Endothelial cell of umbilical vein (primary cell): ENCODE measurements at regions not wholly inside any gene's neighbourhood (a gene's known extent, or its start where the extent isn't known, plus 50 kb on each side); places are given as distances from the start of the nearest gene placed in this dataset.

Source experiments
- BruUV-seq: library from RNA; stranded (reverse); fragments of 400-500 nt; replicated peaks from 2 replicates; lab custom pipeline; 2021; lab: Mats Ljungman, UMichigan
- CTCF ChIA-PET: fragments of 300-600, 350-600 bp; sonication (Branson Sonifier 250); formaldehyde crosslinking; loops from one replicate; lab custom pipeline; 2021; ENCODE audit warnings: antibody characterized with exemption, inconsistent platforms; lab: Charles Lee
- POLR2A ChIA-PET: fragments of 300-600, 350-600 bp; sonication (Branson Sonifier 250); formaldehyde crosslinking; loops from one replicate; lab custom pipeline; 2021; ENCODE audit warnings: antibody characterized with exemption, inconsistent platforms; lab: Charles Lee
- DNase-seq: peaks from one replicate; pipeline ENCODE4 v3.0.0-alpha.2; 2011; ENCODE audit warnings: low read depth, low spot score
- FAIRE-seq: peaks from 2 replicates; lab custom pipeline; 2011; peaks lifted over from hg19 to GRCh38; lab: Jason Lieb, UNC
- H2AFZ ChIP-seq: 2 replicates; pipeline ENCODE4 v1.6.0; 2012; ENCODE audit warnings: low read depth, low read length, control low read depth, inconsistent platforms
- H3K27ac ChIP-seq: 2 replicates; pipeline ENCODE4 v1.5.1; 2011; ENCODE audit warnings: low read depth, mild to moderate bottlenecking, control low read depth, low read length, moderate library complexity; ENCODE audit not compliant: insufficient read depth
- H3K27me3 ChIP-seq, 2 experiments: 2 replicates each; pipeline versions ENCODE4 v1.6.0 to v1.6.1; 2011; ENCODE audit warnings: low read length in 2 of 2, mixed read lengths in 1 of 2; ENCODE audit not compliant: control insufficient read depth in 2 of 2, insufficient read depth in 2 of 2
- H3K36me3 ChIP-seq, 2 experiments: 2 replicates in 1 of 2; 3 replicates in 1 of 2; pipeline ENCODE4 v1.5.1; 2011; ENCODE audit warnings: low read length in 2 of 2, mild to moderate bottlenecking in 1 of 2, moderate library complexity in 1 of 2; ENCODE audit not compliant: control insufficient read depth in 2 of 2, insufficient read depth in 2 of 2; ENCODE audit errors: extremely low read depth in 1 of 2
- H3K4me1 ChIP-seq: 3 replicates; pipeline ENCODE4 v1.5.1; 2011; ENCODE audit warnings: mild to moderate bottlenecking, low read length; ENCODE audit not compliant: control insufficient read depth, insufficient read depth; ENCODE audit errors: extremely low read depth
- H3K4me2 ChIP-seq: 2 replicates; pipeline ENCODE4 v1.6.1; 2011; ENCODE audit warnings: low read length, control low read depth, mixed read lengths; ENCODE audit not compliant: insufficient read depth
- H3K4me3 ChIP-seq, 3 experiments: fragments of 200-600 bp in 1 of 3; sonication (generic), shearing (Covaris generic) in 1 of 3; replicated peaks in 1 of 3; 2 replicates each; pipeline ENCODE4 v1.5.1; 2011 to 2016; ENCODE audit warnings: control low read depth in 3 of 3, low read length in 3 of 3, mild to moderate bottlenecking in 2 of 3, inconsistent platforms in 1 of 3, low read depth in 1 of 3, moderate library complexity in 1 of 3; ENCODE audit not compliant: insufficient read depth in 1 of 3
- H3K79me2 ChIP-seq: 2 replicates; pipeline ENCODE4 v1.6.0; 2012; ENCODE audit warnings: low read length, inconsistent platforms; ENCODE audit not compliant: control insufficient read depth, insufficient read depth
- H3K9ac ChIP-seq: replicated peaks from 2 replicates; pipeline ENCODE3; 2011; ENCODE audit warnings: low read length, control low read depth; ENCODE audit not compliant: insufficient read depth; ENCODE audit errors: extremely low read depth
- H3K9me1 ChIP-seq: replicated peaks from 3 replicates; pipeline ENCODE4 v1.6.0; 2011; ENCODE audit warnings: mild to moderate bottlenecking, low read length; ENCODE audit not compliant: control insufficient read depth, insufficient read depth; ENCODE audit errors: extremely low read depth
- H3K9me3 ChIP-seq: replicated peaks from 2 replicates; pipeline ENCODE4 v1.5.1; 2012; ENCODE audit warnings: low read length, inconsistent platforms; ENCODE audit not compliant: control insufficient read depth, insufficient read depth
- H4K20me1 ChIP-seq: replicated peaks from 2 replicates; pipeline ENCODE3; 2011; ENCODE audit warnings: mild to moderate bottlenecking, low read length; ENCODE audit not compliant: control insufficient read depth, insufficient read depth; ENCODE audit errors: extremely low read depth
- EZH2 ChIP-seq: IDR thresholded peaks from 2 replicates; pipeline ENCODE4 v1.6.1; 2012; ENCODE audit warnings: borderline replicate concordance, low read depth, mild to moderate bottlenecking, moderate library complexity, low read length, inconsistent platforms; ENCODE audit not compliant: severe bottlenecking
- FOS ChIP-seq: IDR thresholded peaks from 2 replicates; pipeline ENCODE4 v1.6.1; 2011; ENCODE audit warnings: mild to moderate bottlenecking, low read length, moderate library complexity, borderline replicate concordance; ENCODE audit not compliant: insufficient read depth
- GATA2 ChIP-seq: IDR thresholded peaks from 2 replicates; pipeline ENCODE4 v1.7.0; 2011; ENCODE audit warnings: low read depth, mild to moderate bottlenecking, moderate library complexity, mixed read lengths, low read length; ENCODE audit not compliant: insufficient read length, insufficient read depth
- JUN ChIP-seq: IDR thresholded peaks from 2 replicates; pipeline ENCODE4 v1.6.1; 2011; ENCODE audit warnings: borderline replicate concordance, low read depth; ENCODE audit not compliant: insufficient read length, insufficient read depth
- MYC ChIP-seq: IDR thresholded peaks from one replicate; pipeline ENCODE4 v1.6.1; 2011; ENCODE audit warnings: mild to moderate bottlenecking, low read depth, low read length
- POLR2A ChIP-seq: IDR thresholded peaks from 2 replicates; pipeline ENCODE4 v1.6.1; 2012; ENCODE audit warnings: low read depth, mild to moderate bottlenecking, control low read depth, low read length
- POLR2AphosphoS5 ChIP-seq: IDR thresholded peaks from 2 replicates; pipeline ENCODE4 v1.6.1; 2012; ENCODE audit warnings: low read depth, mild to moderate bottlenecking, control low read depth, low read length, moderate library complexity; ENCODE audit not compliant: insufficient read depth
- dilution Hi-C: fragments of 300-500 bp; cut with MboI; formaldehyde crosslinking; loops from one replicate; pipeline ENCODE4 v1.15.0; 2019; ENCODE audit warnings: low sequenced_read_pairs; ENCODE audit not compliant: extremely low pct_ligation_motif_present
- intact Hi-C: fragments of 100-400 bp; cut with micrococcal nuclease; formaldehyde crosslinking; loops from one replicate; pipeline ENCODE4 v1.10.0; 2022
- TF ChIP-seq, protein P1 (sequence below), 2 donors: IDR thresholded peaks; 1 replicate in 1 of 2; 2 replicates in 1 of 2; pipeline ENCODE4 v1.5.1; 2011; ENCODE audit warnings: low read length in 2 of 2, mild to moderate bottlenecking in 2 of 2, moderate library complexity in 2 of 2, control low read depth in 1 of 2, inconsistent platforms in 1 of 2, low read depth in 1 of 2; ENCODE audit not compliant: insufficient read depth in 1 of 2; ENCODE audit errors: extremely low read depth in 1 of 2
- TF ChIP-seq, protein P2 (sequence below): IDR thresholded peaks from 2 replicates; pipeline ENCODE4 v1.6.1; 2011; ENCODE audit not compliant: insufficient read depth, insufficient read length

DNA sequence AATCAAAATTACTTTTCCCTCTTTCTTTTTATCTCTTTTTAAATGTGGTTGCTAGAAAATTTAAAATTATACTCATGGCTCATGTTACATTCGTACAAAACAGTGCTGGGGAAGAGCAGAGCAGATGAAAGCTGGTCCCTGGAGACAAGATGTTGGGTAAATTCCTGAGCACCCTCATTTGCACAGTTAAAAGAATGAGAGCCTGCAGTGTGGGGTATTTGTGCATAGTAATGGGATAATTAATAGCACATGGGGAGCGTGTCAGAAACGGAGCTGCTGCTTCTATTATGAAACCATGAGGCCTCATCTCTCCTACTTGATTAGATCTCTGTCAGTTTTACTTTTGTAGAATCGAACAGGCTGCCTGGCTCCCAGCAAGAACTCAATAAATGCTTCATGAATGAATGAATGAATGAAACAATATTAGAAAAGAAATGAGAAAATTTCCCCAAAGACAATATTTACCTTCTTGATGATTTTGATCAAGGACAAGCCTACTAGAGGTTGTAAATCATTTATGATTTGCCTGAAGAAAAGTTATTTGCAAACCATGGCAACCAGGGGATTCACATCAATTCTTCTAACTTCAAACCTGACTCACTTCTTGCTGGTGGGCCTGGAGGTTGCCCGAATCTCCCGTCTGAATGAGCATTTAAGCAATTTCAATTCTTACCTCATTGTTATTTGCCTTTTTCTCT, 177.2 kb upstream of the TUT7 start:
- H3K27ac ChIP-seq = no peak overlapping the region
- no peaks in the 10 kb centered on the region for H3K9me1 ChIP-seq
- no peak overlapping the region for H3K4me2 ChIP-seq
- intact Hi-C loops = no loop called here
- no TSS peak for BruUV-seq
- H3K4me1 ChIP-seq = no peaks in the 10 kb centered on the region
- ChIA-PET CTCF (no interaction called here), POLR2A (no interaction called here)
- no peaks in the 10 kb centered on the region for H4K20me1 ChIP-seq
- H3K9me3 ChIP-seq = no peaks in the 10 kb centered on the region
- dilution Hi-C loops = no loop called here
- no peak overlapping the region for H2AFZ ChIP-seq
- no peak overlapping the region for H3K4me3 ChIP-seq
- FAIRE-seq = no peak
- no peaks in the 10 kb centered on the region for H3K79me2 ChIP-seq
- no peaks in the 10 kb centered on the region for H3K27me3 ChIP-seq
- TF ChIP-seq POLR2A (no peak), EZH2 (no peak), POLR2AphosphoS5 (no peak), JUN (no peak), GATA2 (no peak), FOS (no peak), MYC (no peak)
- TF ChIP-seq, protein P1, sequence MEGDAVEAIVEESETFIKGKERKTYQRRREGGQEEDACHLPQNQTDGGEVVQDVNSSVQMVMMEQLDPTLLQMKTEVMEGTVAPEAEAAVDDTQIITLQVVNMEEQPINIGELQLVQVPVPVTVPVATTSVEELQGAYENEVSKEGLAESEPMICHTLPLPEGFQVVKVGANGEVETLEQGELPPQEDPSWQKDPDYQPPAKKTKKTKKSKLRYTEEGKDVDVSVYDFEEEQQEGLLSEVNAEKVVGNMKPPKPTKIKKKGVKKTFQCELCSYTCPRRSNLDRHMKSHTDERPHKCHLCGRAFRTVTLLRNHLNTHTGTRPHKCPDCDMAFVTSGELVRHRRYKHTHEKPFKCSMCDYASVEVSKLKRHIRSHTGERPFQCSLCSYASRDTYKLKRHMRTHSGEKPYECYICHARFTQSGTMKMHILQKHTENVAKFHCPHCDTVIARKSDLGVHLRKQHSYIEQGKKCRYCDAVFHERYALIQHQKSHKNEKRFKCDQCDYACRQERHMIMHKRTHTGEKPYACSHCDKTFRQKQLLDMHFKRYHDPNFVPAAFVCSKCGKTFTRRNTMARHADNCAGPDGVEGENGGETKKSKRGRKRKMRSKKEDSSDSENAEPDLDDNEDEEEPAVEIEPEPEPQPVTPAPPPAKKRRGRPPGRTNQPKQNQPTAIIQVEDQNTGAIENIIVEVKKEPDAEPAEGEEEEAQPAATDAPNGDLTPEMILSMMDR (IDR thresholded peaks at IDR 0.05; ENCODE audit: extremely low read depth in 1 of 2, insufficient read depth in 1 of 2, low read depth in 1 of 2, low read length in 2 of 2) = no peak
- TF ChIP-seq, protein P2, sequence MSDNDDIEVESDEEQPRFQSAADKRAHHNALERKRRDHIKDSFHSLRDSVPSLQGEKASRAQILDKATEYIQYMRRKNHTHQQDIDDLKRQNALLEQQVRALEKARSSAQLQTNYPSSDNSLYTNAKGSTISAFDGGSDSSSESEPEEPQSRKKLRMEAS = no peak
- H3K36me3 ChIP-seq = no peaks in the 10 kb centered on the region
- DNase-seq = no peak
- no peak overlapping the region for H3K9ac ChIP-seq
